OCI-LY3 (cell line): ENCODE measurements at regions not wholly inside any gene's neighbourhood (a gene's known extent, or its start where the extent isn't known, plus 50 kb on each side); places are given as distances from the start of the nearest gene placed in this dataset.
A peak's percentile ranks its signal among the peaks of the same experiment; 100 is the strongest.

ENCODE experiments used
- H2AFZ ChIP-seq: fragments of 200-600, 300-600 bp; shearing (Covaris generic); 2 replicates; pipeline ENCODE4 v1.6.0; 2014; ENCODE audit warnings: antibody characterized with exemption, low read depth, low read length
- H3K27ac ChIP-seq: fragments of 200-600, 300-600 bp; sonication (generic); 2 replicates; pipeline ENCODE4 v1.5.1; 2014; ENCODE audit warnings: mild to moderate bottlenecking, low read length, moderate library complexity, mixed read lengths
- H3K27me3 ChIP-seq: fragments of 200-600, 300-600 bp; sonication (generic); 2 replicates; pipeline ENCODE4 v1.6.1; 2014; ENCODE audit warnings: low read depth, low read length, mixed read lengths
- H3K36me3 ChIP-seq: fragments of 200-600, 300-600 bp; sonication (generic); replicated peaks from 2 replicates; pipeline ENCODE3; 2014; ENCODE audit warnings: low read depth, low read length, mixed read lengths
- H3K4me1 ChIP-seq: fragments of 300-600, 200-600 bp; sonication (generic); 2 replicates; pipeline ENCODE4 v1.6.1; 2014; ENCODE audit warnings: low read length, mixed read lengths
- H3K4me2 ChIP-seq: fragments of 200-600, 300-600 bp; sonication (generic); 2 replicates; pipeline ENCODE4 v1.6.1; 2014; ENCODE audit warnings: low read length, mixed read lengths
- H3K4me3 ChIP-seq: fragments of 300-600, 200-600 bp; sonication (generic); 2 replicates; pipeline ENCODE4 v1.5.1; 2014; ENCODE audit warnings: antibody characterized with exemption, mild to moderate bottlenecking, low read length, moderate library complexity
- H3K79me2 ChIP-seq: fragments of 300-600, 200-600 bp; shearing (Covaris generic); 2 replicates; pipeline ENCODE4 v1.6.1; 2014; ENCODE audit warnings: mild to moderate bottlenecking, low read length, mixed read lengths
- H3K9ac ChIP-seq: fragments of 300-600, 200-600 bp; shearing (Covaris generic); 2 replicates; pipeline ENCODE4 v1.6.0; 2014; ENCODE audit warnings: mild to moderate bottlenecking, low read length, moderate library complexity
- H3K9me3 ChIP-seq: fragments of 200-600, 300-600 bp; shearing (Covaris generic); 2 replicates; pipeline ENCODE4 v1.6.1; 2014; ENCODE audit warnings: low read length, mixed read lengths; ENCODE audit not compliant: insufficient read depth
- H4K20me1 ChIP-seq: fragments of 200-600, 300-600 bp; sonication (generic); 2 replicates; pipeline ENCODE4 v1.6.1; 2016; ENCODE audit warnings: low read length, mixed read lengths; ENCODE audit not compliant: insufficient read depth
- CTCF ChIP-seq: fragments of 200-600, 300-600 bp; sonication (generic); IDR thresholded peaks from 2 replicates; pipeline ENCODE4 v1.5.1; 2014; ENCODE audit warnings: antibody characterized with exemption, low read length, low read depth
- EZH2phosphoT487 ChIP-seq: fragments of 200-600 bp; shearing (Covaris generic); IDR thresholded peaks from 2 replicates; pipeline ENCODE4 v1.6.1; 2018; ENCODE audit warnings: antibody characterized with exemption, mixed run types, low read depth

- Histone ChIP-seq H3K36me3 (no peaks in the 10 kb centered on the region), H3K27me3 (no peaks in the 10 kb centered on the region), H3K9me3 (no peaks in the 10 kb centered on the region), H4K20me1 (no peaks in the 10 kb centered on the region), H3K79me2 (no peaks in the 10 kb centered on the region), H3K27ac (no peak overlapping the region), H3K9ac (no peak overlapping the region), H2AFZ (no peak overlapping the region), H3K4me1 (no peaks in the 10 kb centered on the region), H3K4me2 (no peak overlapping the region), H3K4me3 (no peak overlapping the region)
- TF ChIP-seq EZH2phosphoT487 (no peak), CTCF (no peak)
Measured at GRCh38 chr4:171348090-171348489, 465.1 kb upstream of the GALNTL6 start.

GRCh38 chr4:171342646-171343045 lies 470.6 kb upstream of the GALNTL6 start:
- Histone ChIP-seq H3K4me3 (no peak overlapping the region), H4K20me1 (no peaks in the 10 kb centered on the region), H3K27ac (no peak overlapping the region), H2AFZ (no peak overlapping the region), H3K9me3 (no peaks in the 10 kb centered on the region), H3K27me3 (no peaks in the 10 kb centered on the region), H3K36me3 (no peaks in the 10 kb centered on the region), H3K4me2 (no peak overlapping the region), H3K79me2 (no peaks in the 10 kb centered on the region), H3K4me1 (no peaks in the 10 kb centered on the region), H3K9ac (no peak overlapping the region)
- no peak for TF ChIP-seq EZH2phosphoT487
- no peak for TF ChIP-seq CTCF

GRCh38 chr4:171340258-171340657 lies 472.9 kb upstream of the GALNTL6 start:
- H2AFZ ChIP-seq, result no peak overlapping the region
- no peaks in the 10 kb centered on the region for H3K9me3 ChIP-seq
- H3K4me2 ChIP-seq, result no peak overlapping the region
- TF ChIP-seq EZH2phosphoT487, result no peak
- no peak for TF ChIP-seq CTCF
- H4K20me1 ChIP-seq, result no peaks in the 10 kb centered on the region
- no peak overlapping the region for H3K4me3 ChIP-seq
- H3K79me2 ChIP-seq, result no peaks in the 10 kb centered on the region
- H3K27ac ChIP-seq, result no peak overlapping the region
- no peaks in the 10 kb centered on the region for H3K4me1 ChIP-seq
- no peaks in the 10 kb centered on the region for H3K27me3 ChIP-seq
- no peak overlapping the region for H3K9ac ChIP-seq
- H3K36me3 ChIP-seq, result no peaks in the 10 kb centered on the region

GRCh38 chr4:171334549-171334948 lies 478.7 kb upstream of the GALNTL6 start:
- Histone ChIP-seq H2AFZ (no peak overlapping the region), H3K79me2 (no peaks in the 10 kb centered on the region), H4K20me1 (no peaks in the 10 kb centered on the region), H3K4me2 (no peak overlapping the region), H3K27me3 (no peaks in the 10 kb centered on the region), H3K9me3 (peaks cover 13% of the 10 kb centered on the region; the same call in 1 of the 2 replicates), H3K4me1 (peaks cover 12% of the 10 kb centered on the region), H3K36me3 (peaks cover 5% of the 10 kb centered on the region), H3K9ac (no peak overlapping the region), H3K4me3 (no peak overlapping the region), H3K27ac (no peak overlapping the region)
- TF ChIP-seq CTCF (no peak), EZH2phosphoT487 (0 out of 2 replicates have a peak, but pooled peaks have one; percentile 26)
